ENCODE measurements at regions not wholly inside any gene's neighbourhood (a gene's known extent, or its start where the extent isn't known, plus 50 kb on each side); places are given as distances from the start of the nearest gene placed in this dataset.

DNA sequence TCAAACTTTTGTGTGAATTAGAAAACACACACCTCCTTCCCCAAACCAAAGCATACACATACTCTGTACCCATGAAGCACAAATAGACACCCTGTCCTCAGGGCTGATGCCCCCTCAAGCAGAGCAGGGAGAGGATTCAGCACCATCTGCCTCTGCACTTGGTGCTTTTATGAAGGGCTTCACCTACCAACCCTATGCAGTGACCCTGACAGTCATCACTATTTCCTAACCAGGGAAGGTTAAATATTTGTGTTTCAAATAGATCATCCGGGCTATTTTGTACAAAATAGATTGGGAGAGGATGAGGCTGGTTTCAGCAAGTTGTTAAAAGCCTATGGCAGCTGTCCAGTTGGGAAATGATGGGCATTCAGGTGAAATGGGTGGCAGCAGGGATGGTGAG, 396.2 kb downstream of the ZSWIM6 start:
- FAIRE-seq: no peak
- DNase-seq (ENCODE audit: insufficient read length, low spot score): no peak
- TF ChIP-seq, protein P1, sequence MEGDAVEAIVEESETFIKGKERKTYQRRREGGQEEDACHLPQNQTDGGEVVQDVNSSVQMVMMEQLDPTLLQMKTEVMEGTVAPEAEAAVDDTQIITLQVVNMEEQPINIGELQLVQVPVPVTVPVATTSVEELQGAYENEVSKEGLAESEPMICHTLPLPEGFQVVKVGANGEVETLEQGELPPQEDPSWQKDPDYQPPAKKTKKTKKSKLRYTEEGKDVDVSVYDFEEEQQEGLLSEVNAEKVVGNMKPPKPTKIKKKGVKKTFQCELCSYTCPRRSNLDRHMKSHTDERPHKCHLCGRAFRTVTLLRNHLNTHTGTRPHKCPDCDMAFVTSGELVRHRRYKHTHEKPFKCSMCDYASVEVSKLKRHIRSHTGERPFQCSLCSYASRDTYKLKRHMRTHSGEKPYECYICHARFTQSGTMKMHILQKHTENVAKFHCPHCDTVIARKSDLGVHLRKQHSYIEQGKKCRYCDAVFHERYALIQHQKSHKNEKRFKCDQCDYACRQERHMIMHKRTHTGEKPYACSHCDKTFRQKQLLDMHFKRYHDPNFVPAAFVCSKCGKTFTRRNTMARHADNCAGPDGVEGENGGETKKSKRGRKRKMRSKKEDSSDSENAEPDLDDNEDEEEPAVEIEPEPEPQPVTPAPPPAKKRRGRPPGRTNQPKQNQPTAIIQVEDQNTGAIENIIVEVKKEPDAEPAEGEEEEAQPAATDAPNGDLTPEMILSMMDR (IDR thresholded peaks at IDR 0.05; ENCODE audit: insufficient read depth, missing control alignments): no peak

DNA sequence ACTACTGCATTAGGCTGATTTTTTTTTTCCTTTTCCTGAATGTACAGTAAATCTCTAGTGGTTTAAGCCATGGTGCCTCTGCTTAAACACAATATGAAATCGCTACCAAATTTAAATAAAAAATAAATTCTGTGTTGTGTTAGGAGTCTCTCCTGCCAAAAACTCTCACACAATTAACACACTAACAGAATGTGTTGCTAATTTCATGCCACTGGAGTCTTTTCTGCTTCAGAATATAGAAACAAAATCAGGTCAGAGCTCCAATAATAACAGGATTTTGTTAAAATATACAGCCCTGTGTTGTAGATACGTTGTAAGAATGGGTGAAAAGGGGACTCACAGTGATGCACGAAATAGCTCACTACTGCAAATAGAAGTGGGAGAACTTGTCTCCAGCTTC, 398.8 kb downstream of the ZSWIM6 start:
- no peak for DNase-seq (ENCODE audit: insufficient read length, low spot score)
- FAIRE-seq: no peak
- TF ChIP-seq, protein P1 (IDR thresholded peaks at IDR 0.05; ENCODE audit: insufficient read depth, missing control alignments): no peak

DNA sequence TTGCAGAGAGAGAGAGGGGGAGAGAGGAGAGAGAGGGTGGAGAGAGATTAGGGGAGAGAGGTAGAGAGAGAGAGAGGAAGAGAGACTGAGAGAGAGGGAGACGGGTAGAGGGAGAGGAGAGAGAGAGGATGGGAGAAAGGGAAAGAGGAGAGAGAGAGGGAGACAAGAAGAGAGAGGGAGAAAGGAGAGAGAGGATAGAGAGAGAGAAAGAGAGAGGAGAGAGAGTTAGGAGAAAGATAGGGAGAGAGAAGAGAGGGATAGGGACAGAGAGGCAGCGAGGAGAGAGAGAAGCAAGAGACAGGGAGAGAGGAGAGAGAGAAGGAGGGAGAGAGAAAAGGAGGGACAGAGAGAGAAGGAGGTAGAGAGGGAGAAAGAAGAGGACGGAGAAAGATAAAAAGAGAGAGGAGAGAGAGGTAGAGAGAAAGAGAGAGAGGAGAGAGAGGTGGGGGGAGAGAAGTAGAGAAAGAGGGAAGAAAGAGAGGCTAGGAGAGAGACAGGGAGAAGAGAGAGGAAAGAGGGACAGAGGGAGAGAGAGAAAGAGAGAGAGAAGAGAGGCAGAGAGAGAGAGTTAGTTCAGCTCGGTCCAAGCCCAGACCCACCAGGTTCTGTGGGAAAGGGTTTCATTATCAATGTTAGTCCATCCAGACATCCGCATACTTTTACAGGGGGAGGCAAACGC, 399.3 kb downstream of the ZSWIM6 start:
- FAIRE-seq (no peak), DNase-seq (ENCODE audit: insufficient read length, low spot score) (no peak)
- TF ChIP-seq, protein P1 (IDR thresholded peaks at IDR 0.05; ENCODE audit: insufficient read depth, missing control alignments): no peak

DNA sequence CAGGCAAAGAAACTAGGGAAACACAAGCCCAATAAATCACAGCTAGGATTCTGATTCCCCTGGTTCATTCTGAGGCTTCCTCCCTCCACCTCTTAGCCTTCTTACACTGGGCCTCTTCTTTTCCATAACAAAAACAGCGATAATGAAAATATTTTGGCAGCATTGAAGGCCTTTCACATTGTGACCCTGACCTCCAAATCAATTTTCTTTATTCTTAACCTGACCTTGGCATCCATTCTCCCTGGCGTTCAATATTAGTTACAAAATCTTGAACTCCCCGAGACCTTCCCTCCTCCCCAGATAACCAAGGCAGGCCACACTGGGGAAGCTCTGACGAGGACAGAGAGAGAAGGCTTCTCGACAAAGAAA, 399.9 kb downstream of the ZSWIM6 start:
- FAIRE-seq: no peak
- no peak for DNase-seq (ENCODE audit: insufficient read length, low spot score)
- TF ChIP-seq, protein P1 (IDR thresholded peaks at IDR 0.05; ENCODE audit: insufficient read depth, missing control alignments): no peak

DNA sequence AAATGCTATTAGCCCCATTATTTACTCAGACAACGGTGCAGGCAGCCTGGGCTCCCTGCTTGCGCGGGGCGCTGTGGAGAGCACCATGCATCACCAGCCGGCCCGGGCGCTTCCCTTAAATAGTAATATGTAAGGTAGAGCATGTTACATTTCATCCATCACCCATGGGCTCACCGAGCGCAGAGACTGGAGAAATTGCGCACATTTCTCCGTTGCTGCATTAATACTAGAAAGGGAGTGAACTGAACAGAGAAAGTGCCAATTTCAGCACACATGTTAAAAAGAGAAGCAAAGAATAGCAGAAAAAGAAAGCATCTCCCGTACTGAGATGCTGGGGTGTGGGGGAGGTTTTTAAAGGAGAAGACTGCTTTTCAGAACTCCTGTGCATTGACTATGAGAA, 400.3 kb downstream of the ZSWIM6 start:
- TF ChIP-seq, protein P1 (IDR thresholded peaks at IDR 0.05; ENCODE audit: insufficient read depth, missing control alignments): no peak
- FAIRE-seq (no peak), DNase-seq (ENCODE audit: insufficient read length, low spot score) (no peak)

DNA sequence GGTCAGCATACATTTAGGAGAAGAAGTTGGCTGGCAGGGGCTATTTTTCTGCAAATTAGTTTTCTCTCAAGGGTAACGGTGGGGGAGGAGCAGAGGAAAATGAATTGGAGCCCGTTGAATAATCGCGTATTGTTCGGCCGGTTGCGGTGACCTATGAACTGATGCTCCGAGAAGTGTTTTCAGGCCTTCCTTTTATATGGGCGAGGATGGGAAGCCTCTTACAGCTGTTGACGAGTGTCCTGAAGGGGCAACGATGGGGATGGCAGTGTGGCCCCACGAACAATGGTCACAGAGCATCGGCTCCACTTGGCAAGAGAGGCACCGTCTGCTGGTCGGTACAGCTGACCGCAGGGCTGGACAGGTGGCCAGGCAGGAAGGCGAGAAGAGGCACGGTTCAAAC, 400.7 kb downstream of the ZSWIM6 start:
- no peak for DNase-seq (ENCODE audit: insufficient read length, low spot score)
- FAIRE-seq: no peak
- TF ChIP-seq, protein P1 (IDR thresholded peaks at IDR 0.05; ENCODE audit: insufficient read depth, missing control alignments): no peak

DNA sequence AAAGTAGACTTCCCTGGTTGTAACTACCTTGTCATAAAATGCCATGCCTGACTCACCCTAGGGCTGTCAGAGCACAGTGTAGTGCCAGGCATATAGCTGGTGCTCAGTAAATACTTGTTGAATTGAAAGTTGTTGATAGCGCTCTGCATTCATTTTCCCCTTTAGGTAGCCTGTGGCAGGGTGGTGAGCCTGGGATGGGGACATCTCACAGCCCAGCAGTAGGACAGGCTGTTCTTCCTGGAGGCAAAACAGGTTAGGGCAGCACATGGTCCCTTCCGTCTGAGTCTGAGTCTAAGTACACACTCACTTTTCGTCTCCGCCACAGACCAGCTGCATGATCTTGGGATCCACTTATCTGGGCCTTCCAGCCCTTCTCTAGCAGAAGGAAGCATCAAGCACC, 401.9 kb downstream of the ZSWIM6 start:
- no peak for DNase-seq (ENCODE audit: insufficient read length, low spot score)
- TF ChIP-seq, protein P1 (IDR thresholded peaks at IDR 0.05; ENCODE audit: insufficient read depth, missing control alignments): no peak
- FAIRE-seq: no peak
